ENCODE measurements at regions not wholly inside any gene's neighbourhood (a gene's known extent, or its start where the extent isn't known, plus 50 kb on each side); places are given as distances from the start of the nearest gene placed in this dataset.

DNA sequence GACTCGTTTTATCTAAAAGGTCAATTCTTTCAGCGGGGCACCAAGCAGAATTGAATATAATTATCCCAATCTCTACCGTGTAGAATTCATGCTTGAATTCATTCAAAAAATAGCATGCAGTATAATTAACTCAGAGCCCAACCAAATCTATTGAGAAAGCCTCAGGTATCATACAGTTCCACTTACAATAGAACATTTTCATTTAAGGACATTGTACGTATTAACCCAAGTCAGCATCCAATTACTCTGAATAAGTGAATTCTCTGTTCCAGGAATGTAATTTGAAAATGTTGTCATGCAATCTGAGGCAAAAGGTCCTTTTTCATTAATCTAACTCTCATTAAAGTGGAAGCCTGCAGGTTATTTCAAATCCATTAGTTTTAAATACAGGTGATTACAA, 78.5 kb downstream of the SALL1 start:
- TF ChIP-seq, protein P1, sequence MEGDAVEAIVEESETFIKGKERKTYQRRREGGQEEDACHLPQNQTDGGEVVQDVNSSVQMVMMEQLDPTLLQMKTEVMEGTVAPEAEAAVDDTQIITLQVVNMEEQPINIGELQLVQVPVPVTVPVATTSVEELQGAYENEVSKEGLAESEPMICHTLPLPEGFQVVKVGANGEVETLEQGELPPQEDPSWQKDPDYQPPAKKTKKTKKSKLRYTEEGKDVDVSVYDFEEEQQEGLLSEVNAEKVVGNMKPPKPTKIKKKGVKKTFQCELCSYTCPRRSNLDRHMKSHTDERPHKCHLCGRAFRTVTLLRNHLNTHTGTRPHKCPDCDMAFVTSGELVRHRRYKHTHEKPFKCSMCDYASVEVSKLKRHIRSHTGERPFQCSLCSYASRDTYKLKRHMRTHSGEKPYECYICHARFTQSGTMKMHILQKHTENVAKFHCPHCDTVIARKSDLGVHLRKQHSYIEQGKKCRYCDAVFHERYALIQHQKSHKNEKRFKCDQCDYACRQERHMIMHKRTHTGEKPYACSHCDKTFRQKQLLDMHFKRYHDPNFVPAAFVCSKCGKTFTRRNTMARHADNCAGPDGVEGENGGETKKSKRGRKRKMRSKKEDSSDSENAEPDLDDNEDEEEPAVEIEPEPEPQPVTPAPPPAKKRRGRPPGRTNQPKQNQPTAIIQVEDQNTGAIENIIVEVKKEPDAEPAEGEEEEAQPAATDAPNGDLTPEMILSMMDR (conservative IDR thresholded peaks at IDR 0.05; ENCODE audit: low read length): no peak
- TF ChIP-seq EZH2phosphoT487 (IDR thresholded peaks at IDR 0.05; ENCODE audit: borderline replicate concordance, low read depth, low read length): no peak
